HepG2 (cell line): ENCODE measurements at regions not wholly inside any gene's neighbourhood (a gene's known extent, or its start where the extent isn't known, plus 50 kb on each side); places are given as distances from the start of the nearest gene placed in this dataset.

Experiments
- ATAC-seq: fragments of 200-7000 bp; cut with Tn5 transposase; 3 replicates; pipeline ENCODE4 v1.9.1; 2020; ENCODE audit warnings: mild to moderate bottlenecking, moderate library complexity
- BruUV-seq: library from RNA; stranded (reverse); fragments of 400-500 nt; replicated peaks from 2 replicates; lab custom pipeline; 2021; lab: Mats Ljungman, UMichigan
- CTCF ChIA-PET: fragments of 300-600 bp; formaldehyde crosslinking; extraction: SDS; loops from one replicate; lab custom pipeline; 2021; ENCODE audit warnings: low total read pairs, inconsistent platforms, low intra/inter-chr PET ratio; lab: Yijun Ruan, JAX
- POLR2A ChIA-PET: fragments of 350-600 bp; sonication (Branson Sonifier 250); formaldehyde crosslinking; loops from one replicate; lab custom pipeline; 2020; ENCODE audit warnings: antibody characterized with exemption, inconsistent platforms; lab: Yijun Ruan, JAX
- DNase-seq: peaks from one replicate; pipeline ENCODE4 v3.0.0-alpha.2; 2015; ENCODE audit warnings: low spot score
- FAIRE-seq: peaks from 3 replicates; lab custom pipeline; 2011; peaks lifted over from hg19 to GRCh38; lab: Jason Lieb, UNC
- H2AFZ ChIP-seq: one replicate; pipeline ENCODE4 v1.6.1; 2011; ENCODE audit warnings: low read length, inconsistent platforms
- H3K27ac ChIP-seq: fragments of 300-600 bp; 3 replicates; pipeline ENCODE4 v1.8.0; 2011; ENCODE audit warnings: mixed run types, mild to moderate bottlenecking, mixed read lengths, low read length, inconsistent platforms; ENCODE audit not compliant: insufficient read depth; ENCODE audit errors: extremely low read length
- H3K27me3 ChIP-seq, 2 experiments: fragments of 200-600 bp in 1 of 2; 2 replicates in 1 of 2; 3 replicates in 1 of 2; pipeline versions ENCODE4 v1.6.0 to v1.8.0; 2011; ENCODE audit warnings: low read length in 2 of 2, mild to moderate bottlenecking in 2 of 2, moderate library complexity in 2 of 2, inconsistent platforms in 1 of 2; ENCODE audit not compliant: insufficient read depth in 2 of 2, control insufficient read depth in 1 of 2
- H3K36me3 ChIP-seq, 2 experiments: fragments of 200-600 bp in 1 of 2; replicated peaks in 1 of 2; 2 replicates in 1 of 2; 3 replicates in 1 of 2; pipeline versions ENCODE4 v1.5.1 to v1.8.0; 2011; ENCODE audit warnings: low read length in 2 of 2, inconsistent platforms in 1 of 2; ENCODE audit not compliant: insufficient read depth in 2 of 2, control insufficient read depth in 1 of 2
- H3K4me1 ChIP-seq: 2 replicates; pipeline ENCODE4 v1.5.1; 2012; ENCODE audit warnings: low read length, inconsistent platforms; ENCODE audit not compliant: insufficient read depth
- H3K4me2 ChIP-seq: 2 replicates; pipeline ENCODE4 v1.6.0; 2011; ENCODE audit warnings: low read depth, low read length, inconsistent platforms
- H3K4me3 ChIP-seq, 3 experiments: fragments of 200-600 bp in 1 of 3; sonication (generic), shearing (Covaris generic) in 1 of 3; replicated peaks in 1 of 3; 2 replicates each; pipeline ENCODE4 v1.5.1; 2011 to 2016; ENCODE audit warnings: low read length in 3 of 3, inconsistent platforms in 2 of 3, low read depth in 2 of 3, mild to moderate bottlenecking in 2 of 3, control low read depth in 1 of 3, mixed read lengths in 1 of 3; ENCODE audit not compliant: insufficient read depth in 1 of 3
- H3K79me2 ChIP-seq: one replicate; pipeline ENCODE4 v1.6.1; 2011; ENCODE audit warnings: low read length, inconsistent platforms; ENCODE audit not compliant: insufficient read depth
- H3K9ac ChIP-seq: 2 replicates; pipeline ENCODE4 v1.6.0; 2011; ENCODE audit warnings: mild to moderate bottlenecking, low read depth, low read length, inconsistent platforms; ENCODE audit not compliant: insufficient read depth
- H3K9me3 ChIP-seq: 2 replicates; pipeline ENCODE4 v1.5.1; 2012; ENCODE audit warnings: mild to moderate bottlenecking, low read length
- H4K20me1 ChIP-seq: 2 replicates; pipeline ENCODE4 v1.6.0; 2011; ENCODE audit warnings: inconsistent platforms, mild to moderate bottlenecking, low read length, moderate library complexity; ENCODE audit not compliant: insufficient read depth
- FOXP4 ChIP-seq: sonication (generic); formaldehyde crosslinking; IDR thresholded peaks from 2 replicates; pipeline ENCODE4 v1.4.0; 2020; ENCODE audit warnings: missing genetic modification reagents
- KMT2A ChIP-seq: sonication (generic); formaldehyde crosslinking; IDR thresholded peaks from 2 replicates; pipeline ENCODE4 v1.4.0; 2020; ENCODE audit warnings: missing genetic modification reagents
- NCOA1 ChIP-seq: sonication (generic); formaldehyde crosslinking; IDR thresholded peaks from 2 replicates; pipeline ENCODE4 v1.9.0; 2021; ENCODE audit warnings: missing genetic modification reagents
- RARA ChIP-seq: IDR thresholded peaks from 2 replicates; pipeline ENCODE4 v1.6.1; 2016; ENCODE audit warnings: missing genetic modification reagents, missing compliant biosample characterization
- SAFB2 ChIP-seq: sonication (generic); formaldehyde crosslinking; IDR thresholded peaks from 2 replicates; pipeline ENCODE4 v1.5.1; 2020; ENCODE audit warnings: missing genetic modification reagents, low read depth, mild to moderate bottlenecking, borderline replicate concordance
- ZNF33A ChIP-seq: sonication (generic); formaldehyde crosslinking; IDR thresholded peaks from 2 replicates; pipeline ENCODE4 v1.5.1; 2020; ENCODE audit warnings: missing genetic modification reagents, mild to moderate bottlenecking, moderate library complexity, borderline replicate concordance
- ZNF605 ChIP-seq: sonication (generic); formaldehyde crosslinking; IDR thresholded peaks from 2 replicates; pipeline ENCODE4 v1.8.0; 2022; ENCODE audit warnings: mild to moderate bottlenecking, missing genetic modification reagents
- ZSCAN20 ChIP-seq: sonication (generic); formaldehyde crosslinking; IDR thresholded peaks from 2 replicates; pipeline ENCODE4 v1.4.0; 2020; ENCODE audit warnings: missing genetic modification reagents, mild to moderate bottlenecking, borderline replicate concordance
- WGBS: methylation state at CpG from one replicate; pipeline ENCODE4 v1.1.6; 2017; ENCODE audit warnings: low lambda C conversion rate; 5-methylcytosine and 5-hydroxymethylcytosine counted together
- in situ Hi-C: cut with HindIII; loops from 2 replicates; pipeline ENCODE4 v1.10.0; 2017; ENCODE audit warnings: low pct_unique_long_range_greater_than_20kb; ENCODE audit not compliant: extremely low pct_ligation_motif_present
- intact Hi-C: fragments of 100-400 bp; cut with micrococcal nuclease; formaldehyde crosslinking; loops from one replicate; pipeline ENCODE4 v1.10.0; 2022; ENCODE audit not compliant: unreplicated experiment

GRCh38 chr4:163245044-163245728, 78.5 kb upstream of the NAF1 start:
- ATAC-seq (no peak), FAIRE-seq (no peak), DNase-seq (no peak)
- intact Hi-C loops = no loop called here
- BruUV-seq = no TSS peak
- Histone ChIP-seq H3K4me1 (no peaks in the 10 kb centered on the region), H3K4me2 (no peak overlapping the region), H2AFZ (no peak overlapping the region), H3K36me3 (no peaks in the 10 kb centered on the region), H3K9me3 (no peaks in the 10 kb centered on the region), H3K27ac (no peak overlapping the region), H3K27me3 (no peaks in the 10 kb centered on the region), H3K79me2 (no peaks in the 10 kb centered on the region), H3K9ac (no peak overlapping the region), H3K4me3 (no peak overlapping the region), H4K20me1 (no peaks in the 10 kb centered on the region)
- TF ChIP-seq FOXP4 (CRISPR knock-in tag) (no peak), ZNF605 (CRISPR knock-in tag) (no peak), KMT2A (no peak), NCOA1 (CRISPR knock-in tag) (no peak), ZNF33A (CRISPR knock-in tag) (no peak), SAFB2 (no peak), RARA (CRISPR knock-in tag) (no peak), ZSCAN20 (no peak)
- CTCF ChIA-PET = no interaction called here
- 0% methylated on average over 5 of the region's 5 CpGs for WGBS
- POLR2A ChIA-PET = no interaction called here
- in situ Hi-C loops = no loop called here
